Activated CD8-positive, alpha-beta memory T cell treated with anti-CD3 and anti-CD28 coated beads, Interleukin-2, amount 50 U/mL, for 4 hours (primary cell): ENCODE measurements at regions not wholly inside any gene's neighbourhood (a gene's known extent, or its start where the extent isn't known, plus 50 kb on each side); places are given as distances from the start of the nearest gene placed in this dataset.

Experiments
- DNase-seq: peaks from one replicate; pipeline ENCODE4 v3.0.0-alpha.2; 2020

DNA sequence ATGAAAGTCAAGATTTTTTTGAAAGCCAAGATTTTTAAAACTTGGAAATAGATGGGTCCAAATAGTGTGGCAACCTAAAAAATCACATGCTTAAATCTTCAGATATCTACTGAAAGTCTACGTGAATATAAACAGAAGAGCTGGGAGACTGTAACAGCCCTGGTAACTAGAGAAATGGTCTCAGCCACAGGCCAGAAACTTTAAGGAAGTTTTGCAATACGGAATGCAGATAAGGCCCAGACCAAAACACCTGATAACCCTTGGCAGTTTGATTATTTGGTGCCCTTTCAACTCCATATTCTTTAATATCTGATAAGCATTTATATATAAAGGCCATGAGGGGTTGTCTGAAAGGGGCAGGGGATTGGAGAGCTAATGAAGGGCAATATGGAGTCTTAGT lies 537.3 kb upstream of the TGFBR2 start:
- DNase-seq = no peak

GRCh38 chr3:30073040-30073439 lies 533.4 kb upstream of the TGFBR2 start:
- no peak for DNase-seq

DNA sequence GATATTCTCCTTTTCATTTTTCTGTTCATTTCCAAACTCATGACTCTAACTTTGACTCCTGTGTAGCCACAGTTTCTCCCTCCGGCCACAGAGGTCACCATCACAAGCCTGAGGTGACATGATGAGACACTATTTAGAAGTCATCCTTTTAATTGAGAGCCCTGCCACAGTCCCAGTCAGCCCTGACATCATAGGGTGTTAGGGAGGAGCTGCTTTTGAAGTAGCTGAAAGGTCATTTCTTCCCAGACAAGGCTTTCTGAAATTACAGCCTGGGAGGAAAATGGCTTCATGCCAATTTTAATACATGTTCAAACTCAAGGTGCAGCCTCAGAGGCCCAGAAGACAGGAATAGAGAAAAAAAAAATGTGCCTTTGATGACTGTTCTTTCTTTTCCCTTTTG lies 532.8 kb upstream of the TGFBR2 start:
- no peak for DNase-seq

- no peak for DNase-seq
Measured at GRCh38 chr3:30075514-30075913, 530.9 kb upstream of the TGFBR2 start.

DNA sequence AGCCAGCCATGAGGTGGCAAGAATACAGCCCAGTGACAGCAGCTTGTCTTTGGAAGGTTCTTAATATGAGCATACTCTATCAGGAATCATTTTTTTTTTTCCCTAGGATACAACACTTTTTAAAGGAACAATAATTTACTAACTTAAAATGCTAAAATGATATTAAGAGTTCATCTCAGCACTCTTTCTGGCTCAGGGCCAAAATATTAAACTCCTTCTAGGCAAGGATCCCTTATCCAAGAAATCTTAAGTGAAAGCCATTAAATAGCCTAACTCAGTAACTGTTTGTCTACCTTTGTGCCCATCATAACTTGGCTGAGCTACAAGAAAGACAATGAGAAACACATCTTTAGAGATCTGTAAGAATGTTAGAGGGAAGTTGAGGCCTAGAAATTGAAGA lies 529.5 kb upstream of the TGFBR2 start:
- no peak for DNase-seq

- DNase-seq = no peak
Measured at GRCh38 chr3:30077746-30078145, 528.7 kb upstream of the TGFBR2 start.

- DNase-seq = no peak
Measured at GRCh38 chr3:30078736-30079135, 527.7 kb upstream of the TGFBR2 start.

DNA sequence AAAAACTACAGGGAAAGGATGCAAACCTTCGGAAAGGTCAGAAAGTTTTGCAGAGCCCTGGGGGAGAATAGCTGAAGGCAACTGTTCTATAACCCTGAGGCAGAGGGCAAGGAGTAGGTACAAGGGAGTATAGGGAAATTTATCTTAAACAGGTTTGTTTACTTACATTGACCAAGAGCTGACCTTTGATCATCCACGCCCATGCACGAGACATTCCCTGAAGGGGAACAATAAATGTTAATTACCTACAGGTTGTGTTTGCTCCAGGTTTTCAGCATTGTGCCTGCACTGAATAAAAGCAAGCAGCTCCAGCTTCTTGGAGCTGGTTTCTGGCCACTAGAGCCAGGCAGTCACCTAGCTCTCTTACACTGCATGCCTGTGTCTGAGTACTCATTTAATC lies 524.5 kb upstream of the TGFBR2 start:
- no peak for DNase-seq

DNA sequence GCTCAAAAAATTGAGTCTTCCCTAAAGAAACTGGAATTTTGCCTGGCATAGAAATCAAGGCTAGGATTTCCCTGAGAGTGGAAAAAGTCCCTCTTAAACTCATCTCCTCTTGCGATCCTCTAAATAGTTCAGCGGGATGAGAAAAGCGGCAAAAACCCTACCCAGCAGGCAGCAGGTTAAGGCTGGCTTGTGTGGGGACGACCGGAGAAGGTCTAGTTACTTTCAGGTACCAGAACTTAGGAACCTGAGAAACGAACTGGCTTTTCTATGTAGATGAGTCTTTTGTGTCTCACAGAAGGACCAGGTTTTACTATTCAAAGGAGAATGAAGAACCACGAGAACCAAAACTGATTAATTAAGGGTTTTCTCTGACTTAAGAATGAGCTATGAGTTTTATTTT lies 523.7 kb upstream of the TGFBR2 start:
- no peak for DNase-seq

DNA sequence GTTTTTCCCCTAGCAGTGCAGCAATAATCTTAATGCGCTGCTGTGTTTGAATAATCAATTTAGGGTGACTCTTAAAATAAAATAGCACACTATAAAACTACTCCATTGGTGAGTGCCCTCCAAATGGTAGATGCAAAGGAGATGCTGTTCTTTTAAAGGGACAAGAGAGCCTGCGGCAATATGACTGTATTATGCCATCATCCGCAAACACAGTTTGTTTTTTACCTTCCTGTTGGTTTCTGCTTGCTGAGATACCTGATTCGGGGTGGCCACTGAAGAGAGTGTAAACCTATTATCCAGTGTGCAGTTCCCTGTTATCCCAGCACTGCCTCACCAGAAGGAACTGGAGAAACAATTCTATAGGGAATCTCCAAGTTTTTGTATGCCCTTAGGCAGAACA lies 523.1 kb upstream of the TGFBR2 start:
- DNase-seq = no peak

DNA sequence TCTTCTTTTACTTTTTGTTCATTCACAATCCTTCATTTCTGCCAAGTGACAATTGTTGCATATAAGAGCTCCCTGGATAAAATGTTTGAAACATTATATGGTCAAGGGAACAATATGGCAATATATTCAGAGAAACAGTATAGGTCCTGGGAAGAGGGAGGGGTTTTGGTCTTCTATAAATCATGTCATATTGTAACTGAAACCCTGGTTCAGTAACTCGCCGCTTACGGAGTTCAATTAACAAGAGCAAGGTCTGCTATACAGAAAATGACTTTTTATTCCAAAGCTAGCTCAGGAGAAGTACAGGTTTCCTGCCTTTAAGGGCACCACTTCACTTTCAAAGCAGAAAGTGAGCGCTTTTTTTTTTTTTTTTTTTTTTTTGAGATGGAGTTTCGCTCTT lies 522.1 kb upstream of the TGFBR2 start:
- no peak for DNase-seq

DNA sequence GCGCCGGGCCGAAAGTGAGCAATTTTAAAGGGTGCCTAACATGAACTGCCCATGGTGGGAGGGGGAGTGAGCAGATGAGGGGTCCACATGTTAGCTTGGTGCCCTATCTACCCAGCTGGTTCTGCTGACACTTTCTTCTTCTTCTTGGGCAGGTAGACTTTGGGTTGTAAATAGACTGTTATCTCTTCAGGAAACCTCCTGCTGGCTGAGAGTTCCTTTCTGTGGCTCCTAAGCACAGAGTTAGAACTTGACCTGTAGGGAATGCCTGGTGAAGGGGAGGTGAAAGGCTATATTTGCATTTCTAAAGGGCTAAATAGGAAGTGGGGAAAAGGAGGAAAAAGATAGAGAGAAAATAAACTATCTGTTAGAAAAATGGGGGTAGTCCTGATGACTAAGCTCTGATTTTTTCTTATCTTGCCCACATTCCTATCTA lies 521.4 kb upstream of the TGFBR2 start:
- no peak for DNase-seq

- DNase-seq = no peak
Measured at GRCh38 chr3:30085486-30085885, 520.9 kb upstream of the TGFBR2 start.

- DNase-seq = no peak
Measured at GRCh38 chr3:30091686-30092085, 514.7 kb upstream of the TGFBR2 start.

DNA sequence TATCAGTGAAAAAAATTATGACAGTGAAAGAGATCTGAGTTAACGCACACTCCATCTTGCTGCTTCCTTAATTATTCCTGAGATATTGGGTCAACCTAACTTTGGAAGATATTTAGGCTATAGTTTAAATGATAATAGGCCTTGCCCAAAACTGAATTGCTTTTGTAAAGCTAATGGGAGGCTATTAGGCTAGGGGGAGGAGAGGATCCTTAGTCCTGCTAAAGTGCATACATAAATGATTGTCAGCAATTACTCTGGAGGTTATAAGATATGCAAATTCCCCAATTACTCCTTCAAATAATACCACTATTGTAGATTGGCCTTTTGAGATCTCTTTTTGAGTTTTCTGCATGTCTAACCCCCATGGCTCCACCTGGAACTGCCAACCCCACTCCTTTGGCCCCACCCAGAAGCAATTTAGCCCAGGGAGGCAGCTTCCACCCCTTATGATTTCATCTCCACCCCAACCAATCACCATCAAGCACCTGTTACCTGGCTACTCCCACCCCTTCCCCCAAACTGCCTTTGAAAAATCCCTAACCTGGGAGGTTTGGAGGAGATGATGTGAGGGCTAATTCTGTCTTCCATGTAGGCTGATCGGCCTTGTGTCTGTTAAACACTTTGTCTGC lies 509.3 kb upstream of the TGFBR2 start:
- no peak for DNase-seq

DNA sequence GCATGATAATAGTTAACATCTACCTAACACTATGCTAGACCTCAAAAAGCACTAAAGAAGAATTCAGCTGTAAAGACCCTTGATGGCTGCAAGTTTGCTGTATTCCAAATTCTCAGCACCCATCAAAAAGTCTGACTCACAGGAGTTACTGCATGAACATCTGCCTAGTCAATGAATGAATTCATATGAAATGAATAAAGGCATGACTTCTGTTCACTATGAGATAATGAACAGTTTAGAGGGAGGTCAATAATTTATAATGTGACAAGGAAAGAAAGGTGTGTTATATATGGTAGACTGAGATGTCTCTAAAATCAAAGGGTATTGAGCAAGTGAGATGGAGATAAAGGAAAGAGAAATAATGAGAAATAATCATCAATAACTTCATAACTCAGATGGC lies 508.2 kb upstream of the TGFBR2 start:
- DNase-seq = no peak

- no peak for DNase-seq
Measured at GRCh38 chr3:30098653-30099455, 507.5 kb upstream of the TGFBR2 start.

GRCh38 chr3:30102356-30102755 lies 504.0 kb upstream of the TGFBR2 start:
- DNase-seq = no peak

GRCh38 chr3:30103186-30103585 lies 503.2 kb upstream of the TGFBR2 start:
- no peak for DNase-seq

- DNase-seq = no peak
Measured at GRCh38 chr3:30107531-30107930, 498.9 kb upstream of the TGFBR2 start.

GRCh38 chr3:30112411-30112810 lies 494.0 kb upstream of the TGFBR2 start:
- no peak for DNase-seq

DNA sequence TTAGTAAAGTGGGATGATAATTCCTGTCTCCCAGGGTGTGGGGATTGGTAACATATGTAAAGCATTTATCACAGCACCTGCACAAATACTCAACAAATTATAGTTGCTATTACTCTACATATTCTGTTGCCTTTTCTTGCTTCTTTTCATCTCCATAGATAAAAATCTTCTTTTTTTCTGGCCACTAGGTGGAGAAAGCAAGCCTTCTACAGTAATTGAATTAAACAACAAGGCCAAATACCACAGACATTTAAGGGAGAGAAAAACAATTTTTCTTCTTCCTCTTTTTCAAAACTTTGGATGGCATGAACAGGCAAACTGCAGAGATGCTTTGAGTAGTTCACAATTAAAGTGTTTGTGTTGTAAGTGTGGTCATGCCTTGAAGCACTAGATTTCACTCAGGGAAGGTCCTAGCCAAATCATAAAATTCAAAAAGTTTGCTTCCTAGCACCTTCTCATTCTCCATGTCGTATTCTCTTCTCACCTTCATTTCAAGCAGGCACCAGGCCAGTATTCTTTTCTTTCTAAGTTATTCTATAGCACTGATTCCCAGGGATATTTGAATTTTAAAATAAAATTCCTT lies 493.4 kb upstream of the TGFBR2 start:
- no peak for DNase-seq

- no peak for DNase-seq
Measured at GRCh38 chr3:30113906-30114305, 492.5 kb upstream of the TGFBR2 start.

DNA sequence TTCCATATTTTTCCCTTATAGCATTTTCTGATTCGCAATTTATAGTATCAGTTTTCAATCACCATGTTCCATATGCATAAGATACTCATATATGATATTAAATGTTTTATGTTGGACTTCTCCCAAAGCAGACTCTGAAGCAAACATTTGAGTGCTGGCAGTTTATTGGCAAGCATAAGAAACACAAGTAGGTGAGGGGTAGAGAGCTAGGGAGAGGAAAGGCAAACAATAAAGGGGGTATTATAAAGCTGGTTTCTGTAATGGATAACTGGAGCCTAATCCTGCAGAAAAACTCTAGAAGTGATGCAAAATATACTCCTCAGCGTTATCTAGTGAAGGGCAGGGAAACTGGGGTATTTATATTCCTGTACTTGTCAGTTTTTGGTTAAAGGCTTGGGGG lies 491.5 kb upstream of the TGFBR2 start:
- no peak for DNase-seq
